Inflammatory macrophage (primary cell): ENCODE measurements at regions not wholly inside any gene's neighbourhood (a gene's known extent, or its start where the extent isn't known, plus 50 kb on each side); places are given as distances from the start of the nearest gene placed in this dataset.

Experiments
- DNase-seq, 2 donors: peaks; one replicate each; pipeline ENCODE4 v3.0.0-alpha.2; 2020 to 2022

DNA sequence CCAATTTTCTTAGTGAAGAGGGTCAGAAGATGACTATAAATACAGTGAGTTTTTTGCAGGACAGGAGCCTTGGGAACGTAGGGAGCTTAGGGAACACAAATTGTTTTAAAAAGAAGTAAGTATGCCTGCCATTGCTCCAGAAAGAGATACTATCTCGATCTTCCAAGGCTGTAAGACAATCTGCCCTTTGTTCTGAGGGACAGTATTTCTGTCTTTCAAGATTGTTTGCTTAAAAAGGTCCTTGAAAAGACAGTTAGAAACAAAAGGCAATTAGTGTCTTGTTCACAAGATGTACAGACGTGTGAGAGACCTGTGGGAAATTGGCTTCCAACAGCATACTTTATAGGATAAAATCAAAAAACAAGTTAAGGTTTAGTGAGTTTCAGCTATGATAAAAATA lies 321.2 kb upstream of the FAR2 start:
- DNase-seq: no peak

DNA sequence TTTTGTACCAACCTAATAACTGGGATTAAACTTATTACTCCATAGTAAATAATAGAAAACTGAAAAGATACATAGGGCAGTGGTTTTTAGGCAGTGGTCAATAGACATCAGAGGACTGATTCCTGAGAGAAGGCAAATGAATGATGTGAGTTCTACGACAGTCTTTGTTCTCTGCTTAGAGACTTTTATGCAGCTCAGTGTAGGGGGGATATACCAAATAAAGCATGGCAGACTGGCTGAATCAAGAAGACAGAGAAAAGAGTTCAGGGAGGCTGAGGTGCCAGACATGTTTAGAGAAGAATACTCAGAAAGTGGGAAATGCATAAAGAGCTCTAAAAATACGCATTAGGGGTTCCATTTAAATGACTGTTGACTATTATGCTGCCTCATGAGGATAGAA lies 320.8 kb upstream of the FAR2 start:
- DNase-seq: no peak

DNA sequence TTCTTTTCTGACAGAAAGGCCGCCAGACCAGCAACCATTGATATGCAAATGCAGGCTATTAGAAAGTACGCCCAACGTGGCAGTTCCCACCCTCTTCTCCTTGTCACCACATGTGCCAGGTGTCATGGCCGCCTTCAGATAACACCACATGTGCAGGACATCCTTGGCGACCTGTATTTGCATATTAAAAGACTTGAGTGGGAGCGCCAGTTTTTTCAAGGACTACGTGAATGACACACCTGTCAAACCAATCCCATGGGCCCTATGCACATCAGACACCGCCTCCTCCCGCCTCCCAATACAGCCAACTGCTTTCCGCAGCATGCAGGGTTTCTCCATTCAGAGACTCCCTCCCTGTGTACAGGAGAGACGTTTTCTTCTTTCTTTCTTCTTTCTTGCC lies 318.6 kb upstream of the FAR2 start:
- no peak for DNase-seq

DNA sequence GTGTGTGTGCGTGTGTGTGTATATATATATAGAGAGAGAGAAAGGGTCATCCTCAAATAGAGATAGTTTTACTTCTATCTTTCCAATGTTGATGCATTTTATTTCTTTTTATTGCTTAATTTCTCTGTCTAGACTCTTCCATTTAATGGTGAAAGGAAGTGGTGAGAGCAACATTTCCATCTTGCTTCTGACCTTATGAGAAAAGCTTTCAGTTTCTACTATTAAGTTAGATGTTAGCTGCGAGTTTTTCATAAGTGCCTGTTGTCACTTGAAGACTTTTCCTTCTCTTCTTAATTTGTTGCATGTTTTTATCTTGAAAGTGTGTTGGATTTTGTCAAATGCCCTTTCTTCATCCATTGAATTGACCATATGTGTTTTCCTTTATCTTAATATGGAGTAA lies 304.4 kb upstream of the FAR2 start:
- no peak for DNase-seq

DNA sequence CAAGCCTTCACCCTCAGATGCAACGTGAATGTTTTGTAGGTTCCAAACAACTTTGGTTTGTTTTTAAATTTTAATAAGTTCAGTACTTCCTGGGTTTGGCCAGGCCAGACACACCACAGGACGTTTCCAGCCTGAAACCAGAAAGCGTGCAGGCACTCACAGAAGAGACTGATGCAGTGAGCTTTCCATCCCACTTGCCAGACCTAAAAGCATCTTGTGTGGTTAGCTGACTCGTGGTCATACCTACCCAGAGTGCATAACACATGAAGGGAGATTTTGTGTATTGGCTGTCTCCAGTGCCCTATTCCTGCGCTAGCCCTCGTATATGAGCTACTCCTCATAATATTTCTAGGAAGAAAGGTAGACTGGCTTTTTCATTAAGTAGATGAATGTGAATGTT lies 297.3 kb upstream of the FAR2 start:
- DNase-seq: no peak

DNA sequence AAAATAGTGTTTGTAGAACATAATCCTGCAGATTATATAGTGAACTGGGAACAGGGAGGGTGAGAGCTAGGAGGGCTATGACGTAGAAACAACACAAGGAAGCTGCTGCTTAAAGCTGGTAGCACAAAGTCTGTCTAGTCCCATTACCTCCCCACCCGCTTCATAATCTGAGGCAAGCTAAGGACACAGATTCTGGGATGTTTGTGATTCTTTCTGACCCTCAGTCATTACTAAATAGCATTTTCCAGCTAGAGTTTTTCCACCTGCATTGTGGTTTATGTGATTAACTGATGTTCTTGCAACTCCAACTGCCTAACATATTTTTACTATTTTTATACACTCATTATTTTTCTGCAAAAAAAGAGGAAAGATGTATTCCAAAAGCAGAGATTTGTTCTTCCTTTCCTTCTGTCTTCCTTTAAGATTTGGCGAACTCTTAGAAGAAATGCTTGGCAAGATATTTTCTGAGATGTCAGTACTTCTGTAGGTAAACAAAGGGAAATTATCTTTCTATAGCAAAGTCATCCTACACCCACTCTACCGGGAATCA lies 293.2 kb upstream of the FAR2 start:
- no peak for DNase-seq

DNA sequence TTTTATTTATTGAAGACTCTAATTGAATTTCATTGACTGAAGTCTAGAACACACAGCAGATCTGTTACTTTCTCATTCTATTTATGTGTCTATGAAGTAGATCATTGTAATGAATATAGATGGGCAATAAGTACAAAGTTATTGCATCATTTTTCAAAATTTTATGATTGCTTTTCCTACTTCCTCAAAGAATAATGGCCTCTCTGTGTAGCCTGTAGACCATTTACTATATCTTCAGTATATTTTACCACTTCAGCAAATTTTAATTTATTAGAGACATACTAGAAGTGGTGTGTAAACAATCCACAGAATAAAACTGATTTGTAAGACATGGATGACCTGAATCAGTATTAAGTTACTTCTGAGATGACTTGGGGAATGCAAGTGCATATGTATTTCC lies 291.7 kb upstream of the FAR2 start:
- no peak for DNase-seq

DNA sequence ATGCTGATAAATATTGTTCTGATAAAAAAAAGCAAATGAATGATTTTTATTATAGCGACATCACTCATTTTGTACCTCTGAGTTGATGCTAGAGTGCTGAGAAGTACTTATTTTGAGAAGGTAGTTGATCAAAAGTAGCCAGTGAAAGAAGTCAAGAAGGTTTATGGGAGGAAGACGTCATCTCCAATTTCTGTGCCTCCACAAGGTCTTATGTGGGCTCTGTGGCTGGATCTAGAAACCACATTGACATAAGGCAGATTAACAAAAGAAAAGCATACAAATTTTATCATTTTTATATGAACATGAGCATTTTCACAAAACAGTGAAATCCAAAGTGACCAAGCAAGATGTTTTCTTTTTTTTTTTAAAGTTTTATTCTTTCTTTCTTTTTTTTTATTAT lies 289.5 kb upstream of the FAR2 start:
- no peak for DNase-seq

DNA sequence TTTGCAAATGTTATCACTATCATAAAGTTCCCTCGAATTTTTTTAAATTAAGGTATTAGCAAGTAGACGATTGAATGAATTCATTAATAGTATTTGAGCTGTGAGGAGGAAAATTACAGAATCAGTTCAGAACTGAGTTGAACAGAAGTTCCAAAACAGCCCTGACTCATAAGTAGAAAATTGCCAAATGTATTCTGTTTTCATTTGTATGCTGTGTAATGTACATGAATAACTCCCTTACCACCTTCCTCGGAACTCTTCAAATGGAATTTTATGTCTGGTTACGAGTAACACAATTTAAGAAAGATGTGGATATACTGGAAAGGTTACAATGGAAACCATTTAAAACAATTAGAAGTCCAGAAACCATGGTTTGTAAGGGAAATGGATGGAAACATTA lies 283.3 kb upstream of the FAR2 start:
- DNase-seq: no peak

DNA sequence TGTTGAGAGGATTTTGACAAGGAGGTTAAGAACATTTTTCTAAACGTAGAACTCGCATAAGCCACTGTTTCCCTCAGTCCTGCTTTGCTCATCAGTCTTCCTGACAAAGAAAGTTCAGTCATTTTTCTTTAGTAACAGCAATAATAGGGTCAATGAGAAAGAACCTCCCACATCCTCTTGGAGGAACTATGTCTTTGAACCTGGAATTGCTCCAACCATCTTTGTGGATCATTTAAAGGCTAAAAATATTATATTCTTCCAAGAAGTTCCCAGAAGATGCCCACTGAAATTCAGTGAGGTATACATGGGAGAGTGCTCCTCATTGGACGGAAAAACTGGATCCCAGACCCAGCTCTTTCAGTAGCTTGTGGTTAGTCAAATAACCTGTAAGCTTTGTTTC lies 282.8 kb upstream of the FAR2 start:
- no peak for DNase-seq

DNA sequence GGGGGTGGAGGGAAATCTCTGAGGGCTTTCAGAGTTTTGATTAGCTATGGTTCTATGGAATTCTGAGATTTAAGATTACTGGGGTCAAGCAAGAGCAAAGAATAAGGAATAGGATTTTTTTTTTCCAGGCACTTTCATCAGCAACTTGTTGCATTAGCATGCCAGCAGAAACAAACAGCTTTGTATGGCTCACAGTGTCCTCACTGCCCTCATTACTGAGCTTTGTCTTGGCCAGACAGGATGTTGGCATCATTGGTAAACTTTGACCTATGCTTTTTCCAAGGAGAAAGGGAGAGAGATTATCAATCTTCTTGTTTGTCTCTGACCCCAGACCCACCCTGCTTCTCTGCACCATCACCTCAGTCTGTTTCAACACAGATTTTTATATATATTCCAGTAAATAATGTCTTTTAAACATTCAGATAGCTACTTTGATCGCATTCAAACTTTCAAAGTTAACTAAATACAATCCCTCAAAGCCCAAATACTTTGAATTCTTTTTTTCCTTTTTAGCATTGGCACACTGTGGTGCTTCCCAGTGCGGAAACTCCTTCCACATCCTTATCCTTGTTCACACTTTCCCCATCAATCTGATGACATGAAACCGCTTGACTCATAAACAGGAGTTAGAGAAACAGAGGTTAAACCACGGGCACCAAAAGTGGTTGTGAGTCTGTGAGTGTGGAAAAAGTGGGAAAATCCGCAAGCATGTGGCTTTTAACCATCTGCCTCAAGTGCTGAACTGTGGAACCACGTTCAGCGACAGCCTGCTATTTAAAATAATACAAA lies 282.2 kb upstream of the FAR2 start:
- no peak for DNase-seq

DNA sequence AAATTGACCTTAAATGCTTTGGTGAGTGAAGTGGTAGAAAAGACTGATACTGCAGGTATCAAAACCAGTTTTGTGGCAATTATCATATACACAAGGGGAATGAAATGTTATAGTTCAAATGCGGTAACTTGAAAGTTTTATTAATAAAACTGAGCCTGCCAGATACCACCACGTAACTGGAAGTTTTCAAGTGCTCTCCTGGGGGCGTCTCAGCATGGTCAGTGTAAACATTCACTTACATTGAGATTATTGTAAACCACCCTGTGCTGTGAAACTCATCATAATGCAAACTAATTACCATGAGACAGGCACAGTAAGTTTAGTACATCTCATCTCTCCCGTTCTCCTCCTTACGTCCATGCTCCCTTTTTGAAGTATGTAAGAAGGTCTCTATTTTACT lies 280.7 kb upstream of the FAR2 start:
- no peak for DNase-seq

DNA sequence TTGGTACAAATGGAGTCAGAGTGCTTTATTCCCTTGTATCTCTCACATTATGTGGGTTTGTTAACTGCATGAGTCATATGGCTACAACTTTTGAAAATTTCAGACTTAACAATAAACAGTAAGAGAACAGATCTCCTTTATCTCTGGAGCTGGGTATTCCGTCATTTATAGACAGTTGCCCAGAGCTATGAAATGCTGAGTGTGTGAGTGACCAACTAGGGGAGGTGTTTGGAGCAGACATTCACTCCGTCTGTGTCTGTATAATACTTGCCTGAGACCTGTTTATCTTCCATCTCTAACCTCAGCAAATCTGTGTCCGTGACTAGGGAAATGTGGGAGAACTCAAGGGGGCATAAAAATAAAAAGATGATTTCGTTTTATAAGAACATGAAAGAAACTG lies 279.9 kb upstream of the FAR2 start:
- DNase-seq: no peak

DNA sequence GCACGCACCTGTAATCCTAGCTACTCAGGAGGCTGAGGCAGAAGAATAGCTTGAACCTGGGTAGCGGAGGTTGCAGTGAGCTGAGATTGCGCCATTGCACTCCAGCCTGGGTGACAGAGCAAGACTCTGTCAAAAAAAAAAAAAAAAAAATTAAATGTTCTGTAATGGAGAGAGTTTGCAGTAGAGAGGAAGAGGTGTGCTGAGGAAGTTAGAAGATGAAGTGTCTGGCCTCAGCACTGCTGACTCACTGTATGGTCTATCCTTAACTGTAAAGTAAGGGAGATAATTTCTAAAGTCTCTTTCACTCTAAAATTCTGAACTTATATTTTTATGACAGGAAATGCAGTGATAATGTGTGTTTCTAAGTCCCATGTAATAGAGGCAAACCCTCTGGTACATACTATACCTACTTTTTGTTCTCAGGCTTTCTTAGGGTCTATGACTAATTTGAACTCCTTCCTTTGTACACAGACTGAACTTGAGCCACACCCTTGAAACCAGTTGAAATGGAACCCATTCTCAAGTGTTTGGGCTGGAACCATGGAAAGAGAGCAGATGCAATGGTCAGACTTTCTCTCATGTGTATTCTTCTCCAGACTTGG lies 278.1 kb upstream of the FAR2 start:
- DNase-seq: peak in 1 of 2 donors; percentile 28

DNA sequence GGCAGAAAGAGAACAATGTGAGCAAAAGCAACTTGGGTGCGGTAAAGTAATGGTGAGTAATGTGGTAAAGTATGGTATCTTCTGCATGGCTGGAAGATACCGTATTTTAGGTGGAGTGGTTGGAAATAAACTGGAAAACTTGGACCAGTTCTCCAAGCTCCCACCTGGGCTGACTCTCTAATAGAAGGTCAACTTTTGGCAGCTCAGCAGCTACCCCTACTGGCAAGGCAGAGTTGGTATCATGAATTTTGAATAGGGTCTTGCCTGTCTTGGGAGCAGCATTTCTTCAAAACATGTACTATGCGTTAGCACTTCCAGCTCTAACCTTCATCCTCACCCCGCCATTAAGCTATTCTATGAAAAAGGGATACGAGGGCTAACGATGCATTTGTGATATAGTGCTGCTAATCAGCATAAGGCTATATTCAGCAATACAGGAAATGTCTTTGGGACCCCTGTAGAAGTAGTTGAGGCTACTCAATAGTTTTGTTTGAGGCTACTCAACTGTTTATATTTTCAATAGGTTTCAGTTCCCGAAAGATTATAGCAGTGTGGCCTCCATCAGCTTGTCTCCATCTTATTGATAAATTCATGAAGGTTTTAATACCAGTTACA lies 276.3 kb upstream of the FAR2 start:
- peak; percentile 40 to 63 for DNase-seq

DNA sequence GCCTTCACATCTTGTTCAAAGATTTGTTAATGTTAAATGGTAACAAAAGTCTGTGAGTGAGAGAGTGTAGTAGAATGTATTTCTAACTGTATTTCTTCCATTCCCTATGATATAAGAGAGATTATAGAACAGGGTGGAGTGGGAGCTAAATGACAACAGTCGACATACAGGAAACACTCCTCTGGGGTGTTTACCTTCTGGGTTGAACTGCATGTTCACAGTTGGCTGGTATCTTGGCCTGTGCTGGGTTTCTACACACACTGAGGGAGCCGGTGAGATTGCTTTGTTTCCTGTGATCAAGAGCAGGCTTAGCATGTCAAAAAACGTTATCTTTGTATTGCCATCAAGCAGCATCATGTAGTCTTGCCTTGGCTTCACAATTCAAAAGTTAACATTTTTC lies 274.3 kb upstream of the FAR2 start:
- DNase-seq: no peak

DNA sequence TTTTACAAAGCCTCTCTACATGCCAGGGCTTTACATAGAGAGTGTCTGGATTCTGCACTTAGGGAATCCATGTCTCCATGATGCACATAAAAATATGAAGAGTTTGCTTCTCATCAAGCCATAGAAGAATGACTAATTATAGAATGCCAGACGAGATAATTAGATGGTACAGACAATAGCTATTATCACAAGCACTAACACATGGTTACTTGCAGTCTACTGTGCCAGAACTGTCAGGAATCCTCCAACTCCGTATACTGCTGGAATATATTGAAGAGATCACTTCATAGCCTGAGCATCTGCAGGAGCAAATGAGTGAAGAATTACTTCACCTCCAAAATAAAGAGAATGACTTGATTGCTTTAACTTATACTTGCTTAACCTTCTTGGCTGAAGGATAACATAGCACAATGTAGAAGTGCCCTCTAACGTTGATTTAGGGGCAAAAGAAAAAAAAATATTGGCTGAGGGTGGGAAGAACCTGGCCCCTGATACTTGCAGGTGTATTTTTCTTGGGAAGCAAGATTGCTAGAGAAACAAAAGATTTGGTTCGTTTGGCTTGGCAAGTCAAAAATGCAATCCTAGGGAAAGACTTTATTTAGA lies 272.8 kb upstream of the FAR2 start:
- no peak for DNase-seq

DNA sequence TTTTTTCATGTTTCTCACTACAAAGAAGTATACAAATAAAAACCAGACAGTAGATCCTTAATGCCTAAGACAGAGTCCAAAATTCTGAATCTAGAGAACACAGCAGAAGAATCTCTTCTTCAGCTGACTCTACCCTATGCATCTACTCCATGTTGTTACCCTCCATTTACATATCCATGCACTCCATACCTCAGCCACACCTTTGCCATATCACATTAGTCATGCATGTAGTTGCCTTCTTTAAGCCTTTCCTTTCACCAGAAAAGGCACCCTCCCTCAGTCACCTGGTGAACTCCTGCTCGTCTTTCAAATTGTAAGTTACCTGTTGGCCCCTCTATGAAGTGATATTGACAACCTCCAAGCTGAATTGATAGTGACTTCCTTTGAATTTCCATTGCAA lies 271.2 kb upstream of the FAR2 start:
- DNase-seq: no peak

DNA sequence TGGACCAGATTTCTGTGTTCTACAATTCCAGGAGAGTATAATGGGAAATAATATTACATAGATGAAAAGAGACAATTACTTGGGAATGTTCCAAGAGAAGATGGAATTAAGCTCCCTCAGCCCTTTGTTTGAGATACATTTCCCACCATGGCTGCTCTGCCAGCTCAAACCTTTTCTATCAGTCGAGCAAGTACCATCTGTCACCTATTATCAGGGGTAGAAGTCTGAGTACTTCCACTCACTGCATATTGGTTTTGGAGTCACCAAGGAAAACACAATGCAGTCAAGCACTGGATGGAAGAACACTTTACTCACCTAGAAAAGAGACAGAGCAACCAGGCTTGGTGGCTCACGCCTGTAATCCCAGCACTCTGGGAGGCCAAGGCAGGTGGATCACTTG lies 270.4 kb upstream of the FAR2 start:
- no peak for DNase-seq

DNA sequence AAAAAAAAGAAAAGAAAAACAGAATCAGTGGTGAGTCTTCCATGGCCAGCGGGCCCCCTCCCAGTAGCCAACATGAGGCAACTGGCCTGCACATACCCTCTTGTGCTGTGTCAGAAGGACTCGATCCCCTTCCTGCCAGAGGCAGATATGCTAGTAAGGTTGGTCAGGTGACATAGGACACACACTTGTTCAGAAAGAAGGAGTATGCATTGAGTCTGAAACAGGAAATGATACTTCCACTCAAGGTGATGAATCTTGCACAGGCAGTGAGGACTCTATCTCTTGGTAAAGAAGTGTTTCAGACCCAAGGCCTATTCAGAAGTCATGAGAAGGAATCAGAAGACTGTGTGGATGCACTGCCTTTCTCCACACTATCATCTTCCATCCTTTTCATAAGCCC lies 269.7 kb upstream of the FAR2 start:
- no peak for DNase-seq

DNA sequence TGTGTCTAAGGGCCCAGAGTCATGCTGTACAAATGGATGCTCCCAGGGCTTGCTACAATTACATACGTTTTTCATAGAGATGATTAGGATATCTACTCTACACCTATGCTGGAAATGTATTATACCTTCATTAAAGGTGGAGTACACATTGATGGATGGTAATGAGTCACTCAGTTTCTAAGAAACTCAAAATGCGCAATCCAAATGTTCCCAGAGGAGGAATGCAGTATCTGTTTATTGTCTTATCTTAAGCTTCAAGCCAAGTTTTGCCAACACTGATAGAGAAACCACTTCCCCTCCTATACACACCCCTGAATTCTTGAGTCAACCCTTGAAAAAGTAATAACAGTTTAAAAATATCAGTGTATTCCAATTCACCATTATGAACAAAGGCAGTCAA lies 266.6 kb upstream of the FAR2 start:
- no peak for DNase-seq

DNA sequence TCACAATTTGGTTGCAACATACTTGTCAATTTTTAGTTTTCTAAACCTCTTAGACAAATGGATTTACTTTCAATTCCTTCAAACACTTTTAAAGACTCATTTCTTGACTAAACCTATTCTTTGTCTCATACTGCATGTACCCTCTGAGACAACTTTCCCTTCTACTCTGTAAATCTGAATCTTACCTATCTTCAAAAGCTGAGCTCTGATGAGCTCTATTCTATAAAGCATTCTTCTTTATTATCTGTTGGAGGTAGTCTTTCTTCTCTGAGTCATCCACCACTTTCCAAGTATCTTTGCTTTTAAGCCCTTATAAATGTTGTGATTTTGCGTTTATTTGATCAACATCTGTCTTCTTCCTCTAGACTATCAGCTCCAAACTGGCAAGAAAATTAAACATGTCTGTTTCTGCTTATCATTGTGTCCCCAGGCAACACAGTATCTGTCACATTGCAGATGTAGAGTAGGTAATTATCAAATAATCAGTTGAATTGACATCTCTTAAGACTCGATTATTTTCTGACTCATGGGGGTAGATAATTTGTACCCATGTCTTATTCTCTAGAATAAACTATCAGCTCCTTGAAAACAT lies 265.6 kb upstream of the FAR2 start:
- DNase-seq: no peak
